GM13976 (cell line): ENCODE measurements at regions not wholly inside any gene's neighbourhood (a gene's known extent, or its start where the extent isn't known, plus 50 kb on each side); places are given as distances from the start of the nearest gene placed in this dataset.
"Not testable (repeated sequence)": the region's sequence is repeated elsewhere in the genome, so short reads cannot be mapped to it uniquely, and the experiment has no call there.

Experiments
- DNase-seq: peaks from one replicate; pipeline ENCODE4 v3.0.0; 2012; ENCODE audit warnings: low spot score
- CTCF ChIP-seq: IDR thresholded peaks from 2 replicates; pipeline ENCODE4 v1.5.1; 2012; ENCODE audit warnings: borderline replicate concordance, mild to moderate bottlenecking; ENCODE audit not compliant: insufficient read depth; ENCODE audit errors: extremely low read depth, missing control alignments, control extremely low read depth
- in situ Hi-C: fragments of 300-500 bp; cut with MboI; formaldehyde crosslinking; loops from one replicate; pipeline ENCODE4 v1.12.0; 2022; ENCODE audit warnings: low sequenced_read_pairs, mixed read lengths, inconsistent platforms; ENCODE audit not compliant: unreplicated experiment

GRCh38 chr2:54040685-54041084, 69.9 kb upstream of the PSME4 start:
- no peak for DNase-seq
- TF ChIP-seq CTCF, result no peak
- in situ Hi-C loops, result no loop called here

GRCh38 chr2:54040250-54040649, 69.5 kb upstream of the PSME4 start:
- in situ Hi-C loops, result no loop called here
- DNase-seq, result no peak

GRCh38 chr2:54038835-54039234, 68.0 kb upstream of the PSME4 start:
- DNase-seq, result no peak
- TF ChIP-seq CTCF, result no peak
- in situ Hi-C loops, result no loop called here

More at GRCh38 chr2:54040250-54040649, 69.5 kb upstream of the PSME4 start:
- no peak for TF ChIP-seq CTCF

GRCh38 chr2:54031288-54031687, 60.5 kb upstream of the PSME4 start:
- in situ Hi-C loops, DNase-seq: not testable (repeated sequence)

- DNase-seq, result no peak
- TF ChIP-seq CTCF, result no peak
- in situ Hi-C loops, result no loop called here
Measured at GRCh38 chr2:54030806-54031205, 60.0 kb upstream of the PSME4 start.

GRCh38 chr2:54030396-54030741, 59.6 kb upstream of the PSME4 start:
- no peak for DNase-seq
- TF ChIP-seq CTCF, result no peak
- in situ Hi-C loops, result no loop called here

GRCh38 chr2:54029721-54030395, 59.1 kb upstream of the PSME4 start:
- in situ Hi-C loops, result no loop called here
- DNase-seq, result no peak
- no peak for TF ChIP-seq CTCF

- DNase-seq, in situ Hi-C loops: not testable (repeated sequence)
Measured at GRCh38 chr2:54025463-54026075, 54.8 kb upstream of the PSME4 start.
